MM.1S (cell line): ENCODE measurements at regions not wholly inside any gene's neighbourhood (a gene's known extent, or its start where the extent isn't known, plus 50 kb on each side); places are given as distances from the start of the nearest gene placed in this dataset.
"Not testable (repeated sequence)": the region's sequence is repeated elsewhere in the genome, so short reads cannot be mapped to it uniquely, and the experiment has no call there.

Experiments
- DNase-seq: peaks from one replicate; pipeline ENCODE4 v3.0.0-alpha.2; 2015
- H2AFZ ChIP-seq: fragments of 300-600 bp; sonication (generic); 2 replicates; pipeline ENCODE4 v1.6.0; 2016; ENCODE audit warnings: antibody characterized with exemption, low read length
- H3F3A ChIP-seq: fragments of 300-600 bp; sonication (generic); 2 replicates; pipeline ENCODE4 v1.6.1; 2016; ENCODE audit warnings: mild to moderate bottlenecking, antibody characterized with exemption, low read length, moderate library complexity, mixed read lengths; ENCODE audit not compliant: insufficient read depth
- H3K27ac ChIP-seq: fragments of 300-600 bp; sonication (generic); 2 replicates; pipeline ENCODE4 v1.5.1; 2016; ENCODE audit warnings: mild to moderate bottlenecking, low read length
- H3K27me3 ChIP-seq: fragments of 300-600 bp; sonication (generic); replicated peaks from 2 replicates; pipeline ENCODE4 v1.6.0; 2016; ENCODE audit warnings: low read length; ENCODE audit not compliant: insufficient read depth
- H3K36me3 ChIP-seq: fragments of 300-600 bp; sonication (generic); replicated peaks from 2 replicates; pipeline ENCODE4 v1.6.1; 2016; ENCODE audit warnings: mild to moderate bottlenecking, low read length, mixed read lengths; ENCODE audit not compliant: insufficient read depth
- H3K4me1 ChIP-seq: fragments of 300-600 bp; sonication (generic); 2 replicates; pipeline ENCODE4 v1.6.1; 2016; ENCODE audit warnings: low read length, mixed read lengths
- H3K4me2 ChIP-seq: fragments of 300-600 bp; sonication (generic); 2 replicates; pipeline ENCODE4 v1.6.0; 2016; ENCODE audit warnings: low read depth, low read length
- H3K4me3 ChIP-seq: fragments of 300-600 bp; sonication (generic); 2 replicates; pipeline ENCODE4 v1.5.1; 2016; ENCODE audit warnings: low read length, mixed read lengths
- H3K79me2 ChIP-seq: fragments of 300-600 bp; sonication (generic); 2 replicates; pipeline ENCODE4 v1.6.1; 2016; ENCODE audit warnings: mixed run types, low read length, mixed read lengths
- H3K9ac ChIP-seq: fragments of 300-600 bp; sonication (generic); 2 replicates; pipeline ENCODE4 v1.6.1; 2016; ENCODE audit warnings: low read length, mixed read lengths
- H3K9me2 ChIP-seq: fragments of 300-600 bp; sonication (generic); replicated peaks from 2 replicates; pipeline ENCODE4 v1.6.1; 2016; ENCODE audit warnings: mild to moderate bottlenecking, low read length, mixed read lengths; ENCODE audit not compliant: insufficient read depth
- H3K9me3 ChIP-seq: fragments of 300-600 bp; sonication (generic); replicated peaks from 2 replicates; pipeline ENCODE4 v1.6.1; 2016; ENCODE audit warnings: mild to moderate bottlenecking, low read length, mixed read lengths; ENCODE audit not compliant: insufficient read depth
- H4K20me1 ChIP-seq: fragments of 300-600 bp; sonication (generic); 2 replicates; pipeline ENCODE4 v1.6.1; 2016; ENCODE audit warnings: mild to moderate bottlenecking, low read length, moderate library complexity, mixed read lengths; ENCODE audit not compliant: insufficient read depth
- CTCF ChIP-seq: fragments of 300-600 bp; sonication (generic); IDR thresholded peaks from 2 replicates; pipeline ENCODE4 v1.5.1; 2016; ENCODE audit warnings: antibody characterized with exemption, low read length, mixed read lengths
- EZH2 ChIP-seq: fragments of 300-600 bp; sonication (generic); optimal IDR thresholded peaks from 2 replicates; pipeline ENCODE3; 2017; ENCODE audit warnings: low read depth, mild to moderate bottlenecking, antibody characterized with exemption, low read length, mixed read lengths
- EZH2phosphoT487 ChIP-seq: fragments of 300-600 bp; sonication (generic); IDR thresholded peaks from 2 replicates; pipeline ENCODE4 v1.6.1; 2018; ENCODE audit warnings: antibody characterized with exemption, low read length

GRCh38 chr4:114323841-114324240 lies 274.8 kb upstream of the UGT8 start:
- Histone ChIP-seq H3F3A (no peaks in the 10 kb centered on the region), H3K27ac (no peak overlapping the region), H3K9ac (no peak overlapping the region), H3K4me1 (no peaks in the 10 kb centered on the region), H2AFZ (no peak overlapping the region), H3K4me2 (no peak overlapping the region), H3K36me3 (no peaks in the 10 kb centered on the region), H3K4me3 (no peak overlapping the region), H3K27me3 (no peaks in the 10 kb centered on the region), H3K9me3 (no peaks in the 10 kb centered on the region), H4K20me1 (no peaks in the 10 kb centered on the region), H3K9me2 (no peaks in the 10 kb centered on the region), H3K79me2 (no peaks in the 10 kb centered on the region)
- TF ChIP-seq EZH2phosphoT487 (no peak), CTCF (no peak), EZH2 (no peak)
- no peak for DNase-seq

- Histone ChIP-seq H3K79me2 (no peaks in the 10 kb centered on the region), H3F3A (no peaks in the 10 kb centered on the region), H3K9ac (no peak overlapping the region), H3K27me3 (no peaks in the 10 kb centered on the region), H2AFZ (no peak overlapping the region), H3K9me3 (no peaks in the 10 kb centered on the region), H3K9me2 (no peaks in the 10 kb centered on the region), H3K4me2 (no peak overlapping the region), H4K20me1 (no peaks in the 10 kb centered on the region), H3K27ac (no peak overlapping the region), H3K4me3 (no peak overlapping the region), H3K36me3 (no peaks in the 10 kb centered on the region), H3K4me1 (no peaks in the 10 kb centered on the region)
- DNase-seq: no peak
- no peak for TF ChIP-seq CTCF
- TF ChIP-seq EZH2: no peak
- no peak for TF ChIP-seq EZH2phosphoT487
Measured at GRCh38 chr4:114326358-114326757, 272.2 kb upstream of the UGT8 start.

- no peak for TF ChIP-seq EZH2phosphoT487
- TF ChIP-seq EZH2: no peak
- TF ChIP-seq CTCF: no peak
- Histone ChIP-seq H3K9me2 (no peaks in the 10 kb centered on the region), H3K4me2 (no peak overlapping the region), H3K9ac (no peak overlapping the region), H3K79me2 (no peaks in the 10 kb centered on the region), H4K20me1 (no peaks in the 10 kb centered on the region), H2AFZ (no peak overlapping the region), H3K27me3 (no peaks in the 10 kb centered on the region), H3K9me3 (no peaks in the 10 kb centered on the region), H3F3A (no peaks in the 10 kb centered on the region), H3K4me1 (no peaks in the 10 kb centered on the region), H3K36me3 (no peaks in the 10 kb centered on the region), H3K4me3 (no peak overlapping the region), H3K27ac (no peak overlapping the region)
- no peak for DNase-seq
Measured at GRCh38 chr4:114332119-114332518, 266.5 kb upstream of the UGT8 start.

GRCh38 chr4:114334363-114334762 lies 264.2 kb upstream of the UGT8 start:
- not testable (repeated sequence) for H3K9me2 ChIP-seq, H4K20me1 ChIP-seq, H3F3A ChIP-seq, H3K4me2 ChIP-seq, H3K9ac ChIP-seq, H3K79me2 ChIP-seq, H3K27ac ChIP-seq, H2AFZ ChIP-seq, H3K9me3 ChIP-seq, DNase-seq, H3K4me1 ChIP-seq, H3K27me3 ChIP-seq, H3K4me3 ChIP-seq, H3K36me3 ChIP-seq
